ENCODE measurements at regions not wholly inside any gene's neighbourhood (a gene's known extent, or its start where the extent isn't known, plus 50 kb on each side); places are given as distances from the start of the nearest gene placed in this dataset.

- TF ChIP-seq CTCF (IDR thresholded peaks at IDR 0.05; ENCODE audit: insufficient read depth, low read length, severe bottlenecking): no peak
- no peak for FAIRE-seq
- no peaks in the 10 kb centered on the region for H3K36me3 ChIP-seq (ENCODE audit: control insufficient read depth, insufficient read depth, low read length)
These were observed 143.9 kb upstream of the NOX3 start for GRCh38 chr6:155599561-155599960.

GRCh38 chr6:155599160-155599559 lies 143.5 kb upstream of the NOX3 start:
- no peaks in the 10 kb centered on the region for H3K27me3 ChIP-seq (ENCODE audit: control insufficient read depth, insufficient read depth, low read length)
- no peak for TF ChIP-seq CTCF (IDR thresholded peaks at IDR 0.05; ENCODE audit: insufficient read depth, low read length, severe bottlenecking)
- FAIRE-seq: no peak
- no peak overlapping the region for H3K4me3 ChIP-seq (ENCODE audit: low read depth, low read length)
- H3K36me3 ChIP-seq (ENCODE audit: control insufficient read depth, insufficient read depth, low read length): no peaks in the 10 kb centered on the region
- DNase-seq (ENCODE audit: low read depth): no peak

More at GRCh38 chr6:155599561-155599960, 143.9 kb upstream of the NOX3 start:
- DNase-seq (ENCODE audit: low read depth): no peak
- no peaks in the 10 kb centered on the region for H3K27me3 ChIP-seq (ENCODE audit: control insufficient read depth, insufficient read depth, low read length)
- H3K4me3 ChIP-seq (ENCODE audit: low read depth, low read length): no peak overlapping the region

- Histone ChIP-seq H3K36me3 (ENCODE audit: control insufficient read depth, insufficient read depth, low read length) (no peaks in the 10 kb centered on the region), H3K4me3 (ENCODE audit: low read depth, low read length) (no peak overlapping the region), H3K27me3 (ENCODE audit: control insufficient read depth, insufficient read depth, low read length) (no peaks in the 10 kb centered on the region)
- DNase-seq (ENCODE audit: low read depth) (no peak), FAIRE-seq (no peak)
- TF ChIP-seq CTCF (IDR thresholded peaks at IDR 0.05; ENCODE audit: insufficient read depth, low read length, severe bottlenecking): no peak
These were observed 139.6 kb upstream of the NOX3 start for GRCh38 chr6:155595284-155595683.

- Histone ChIP-seq H3K27me3 (ENCODE audit: control insufficient read depth, insufficient read depth, low read length) (no peaks in the 10 kb centered on the region), H3K36me3 (ENCODE audit: control insufficient read depth, insufficient read depth, low read length) (no peaks in the 10 kb centered on the region), H3K4me3 (ENCODE audit: low read depth, low read length) (no peak overlapping the region)
- no peak for FAIRE-seq
- no peak for DNase-seq (ENCODE audit: low read depth)
- TF ChIP-seq CTCF (IDR thresholded peaks at IDR 0.05; ENCODE audit: insufficient read depth, low read length, severe bottlenecking): no peak
These were observed 136.1 kb upstream of the NOX3 start for GRCh38 chr6:155591741-155592140.

- Histone ChIP-seq H3K36me3 (ENCODE audit: control insufficient read depth, insufficient read depth, low read length) (no peaks in the 10 kb centered on the region), H3K4me3 (ENCODE audit: low read depth, low read length) (no peak overlapping the region), H3K27me3 (ENCODE audit: control insufficient read depth, insufficient read depth, low read length) (no peaks in the 10 kb centered on the region)
- DNase-seq (ENCODE audit: low read depth) (no peak), FAIRE-seq (no peak)
- TF ChIP-seq CTCF (IDR thresholded peaks at IDR 0.05; ENCODE audit: insufficient read depth, low read length, severe bottlenecking): no peak
These were observed 133.6 kb upstream of the NOX3 start for GRCh38 chr6:155589190-155589589.

- Histone ChIP-seq H3K36me3 (ENCODE audit: control insufficient read depth, insufficient read depth, low read length) (no peaks in the 10 kb centered on the region), H3K27me3 (ENCODE audit: control insufficient read depth, insufficient read depth, low read length) (no peaks in the 10 kb centered on the region), H3K4me3 (ENCODE audit: low read depth, low read length) (no peak overlapping the region)
- DNase-seq (ENCODE audit: low read depth) (no peak), FAIRE-seq (no peak)
- no peak for TF ChIP-seq CTCF (IDR thresholded peaks at IDR 0.05; ENCODE audit: insufficient read depth, low read length, severe bottlenecking)
These were observed 132.2 kb upstream of the NOX3 start for GRCh38 chr6:155587817-155588216.
